PC-3 (cell line): ENCODE measurements at regions not wholly inside any gene's neighbourhood (a gene's known extent, or its start where the extent isn't known, plus 50 kb on each side); places are given as distances from the start of the nearest gene placed in this dataset.

Experiments used
- ATAC-seq: fragments of 200-7000 bp; cut with Tn5 transposase; 2 replicates; pipeline ENCODE4 v1.9.1; 2020; ENCODE audit warnings: mild to moderate bottlenecking, moderate library complexity
- BruUV-seq: library from RNA; stranded (reverse); fragments of 400-500 nt; replicated peaks from 2 replicates; lab custom pipeline; 2021; lab: Mats Ljungman, UMichigan
- CTCF ChIA-PET: fragments of 300-600 bp; sonication (Branson Sonifier 250); formaldehyde crosslinking; loops from one replicate; lab custom pipeline; 2022; ENCODE audit warnings: antibody characterized with exemption; lab: Charles Lee
- POLR2A ChIA-PET: fragments of 300-600 bp; sonication (Branson Sonifier 250); formaldehyde crosslinking; loops from one replicate; lab custom pipeline; 2022; ENCODE audit warnings: antibody characterized with exemption; ENCODE audit not compliant: unreplicated experiment; lab: Charles Lee
- DNase-seq: peaks from one replicate; pipeline ENCODE4 v3.0.0-alpha.2; 2015
- H2AFZ ChIP-seq: fragments of 300-600 bp; sonication (generic); 2 replicates; pipeline ENCODE4 v1.6.0; 2016; ENCODE audit warnings: antibody characterized with exemption, low read length
- H3F3A ChIP-seq: fragments of 300-600 bp; sonication (generic); one replicate; pipeline ENCODE4 v1.6.0; 2017; ENCODE audit warnings: antibody characterized with exemption, low read length, control low read depth, mild to moderate bottlenecking; ENCODE audit not compliant: unreplicated experiment
- H3K27ac ChIP-seq: fragments of 300-600 bp; sonication (generic); 2 replicates; pipeline ENCODE4 v1.5.1; 2016; ENCODE audit warnings: mild to moderate bottlenecking, low read length
- H3K27me3 ChIP-seq: fragments of 300-600 bp; sonication (generic); 2 replicates; pipeline ENCODE4 v1.6.1; 2016; ENCODE audit warnings: low read length, mixed read lengths
- H3K36me3 ChIP-seq: fragments of 300-600 bp; sonication (generic); 2 replicates; pipeline ENCODE4 v1.6.1; 2016; ENCODE audit warnings: low read depth, mixed run types, low read length, mixed read lengths
- H3K4me1 ChIP-seq: fragments of 300-600 bp; sonication (generic); 2 replicates; pipeline ENCODE4 v1.5.1; 2016; ENCODE audit warnings: low read length; ENCODE audit not compliant: insufficient read depth
- H3K4me2 ChIP-seq: fragments of 300-600 bp; sonication (generic); 2 replicates; pipeline ENCODE4 v1.6.0; 2016; ENCODE audit warnings: low read length
- H3K4me3 ChIP-seq: fragments of 300-600 bp; sonication (generic); 2 replicates; pipeline ENCODE4 v1.5.1; 2016; ENCODE audit warnings: mild to moderate bottlenecking, low read length, mixed read lengths
- H3K79me2 ChIP-seq: fragments of 300-600 bp; sonication (generic); 2 replicates; pipeline ENCODE4 v1.6.1; 2017; ENCODE audit warnings: low read length, mixed read lengths
- H3K9ac ChIP-seq: fragments of 300-600 bp; sonication (generic); 2 replicates; pipeline ENCODE4 v1.6.0; 2016; ENCODE audit warnings: mild to moderate bottlenecking, low read length
- H3K9me2 ChIP-seq: fragments of 300-600 bp; sonication (generic); replicated peaks from 2 replicates; pipeline ENCODE4 v1.6.1; 2016; ENCODE audit warnings: mixed run types, low read length, mixed read lengths
- H3K9me3 ChIP-seq: fragments of 300-600 bp; sonication (generic); 2 replicates; pipeline ENCODE4 v1.6.1; 2016; ENCODE audit warnings: low read length, mixed read lengths
- H4K20me1 ChIP-seq: fragments of 300-600 bp; sonication (generic); 2 replicates; pipeline ENCODE4 v1.6.1; 2016; ENCODE audit warnings: low read length, mixed read lengths
- CTCF ChIP-seq: fragments of 300-600 bp; sonication (generic); conservative IDR thresholded peaks from 2 replicates; pipeline ENCODE4 v1.5.1; 2017; ENCODE audit warnings: antibody characterized with exemption, low read depth, mild to moderate bottlenecking, low read length
- EZH2 ChIP-seq: fragments of 300-600 bp; sonication (generic); IDR thresholded peaks from one replicate; pipeline ENCODE4 v1.6.1; 2017; ENCODE audit warnings: antibody characterized with exemption, mild to moderate bottlenecking, low read length; ENCODE audit not compliant: unreplicated experiment
- EZH2phosphoT487 ChIP-seq: fragments of 300-600 bp; sonication (generic); IDR thresholded peaks from 2 replicates; pipeline ENCODE4 v1.6.1; 2018; ENCODE audit warnings: mild to moderate bottlenecking, antibody characterized with exemption, low read length, borderline replicate concordance
- intact Hi-C: fragments of 100-400 bp; cut with micrococcal nuclease; formaldehyde crosslinking; loops from 2 replicates; pipeline ENCODE4 v1.9.0; 2023

DNA sequence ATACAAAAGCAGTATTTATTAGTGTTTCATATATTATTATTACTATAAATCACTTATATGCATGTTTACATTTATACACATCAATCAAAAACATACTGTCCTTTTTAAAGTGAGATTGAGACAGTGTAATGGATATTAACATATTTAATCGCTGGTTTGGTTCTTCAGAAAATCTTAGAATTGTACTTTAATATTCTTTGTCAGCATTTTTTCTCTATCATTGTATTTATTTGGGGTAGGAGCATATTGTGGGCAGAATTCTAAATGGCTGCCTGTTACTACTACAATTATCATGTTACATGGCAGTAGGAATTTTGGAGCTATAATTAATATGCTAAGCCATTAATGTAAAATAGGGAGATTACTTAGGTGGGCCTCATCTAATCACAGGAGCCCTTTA is 722.6 kb downstream of the TLR4 start:
- ATAC-seq = no peak

GRCh38 chr9:118438810-118439209 is 734.6 kb downstream of the TLR4 start:
- no peaks in the 10 kb centered on the region; the same call in 1 of the 2 replicates for H3K9me3 ChIP-seq
- H3F3A ChIP-seq = no peaks in the 10 kb centered on the region
- no TSS peak for BruUV-seq
- H3K4me1 ChIP-seq = no peaks in the 10 kb centered on the region
- H3K79me2 ChIP-seq = no peaks in the 10 kb centered on the region
- H3K4me3 ChIP-seq = no peak overlapping the region
- POLR2A ChIA-PET = no interaction called here
- no peak overlapping the region for H2AFZ ChIP-seq
- no peaks in the 10 kb centered on the region for H3K27me3 ChIP-seq
- no peaks in the 10 kb centered on the region for H4K20me1 ChIP-seq
- no peak overlapping the region for H3K27ac ChIP-seq
- CTCF ChIA-PET = no interaction called here
- ATAC-seq = no peak
- H3K4me2 ChIP-seq = no peak overlapping the region
- no peak overlapping the region for H3K9ac ChIP-seq
- TF ChIP-seq EZH2 = no peak
- no peak for TF ChIP-seq EZH2phosphoT487
- no peak for TF ChIP-seq CTCF
- DNase-seq = no peak
- H3K36me3 ChIP-seq = no peaks in the 10 kb centered on the region
- intact Hi-C loops = no loop called here
- no peaks in the 10 kb centered on the region for H3K9me2 ChIP-seq

More for the DNA sequence above, 722.6 kb downstream of the TLR4 start:
- H3K27me3 ChIP-seq = no peaks in the 10 kb centered on the region
- POLR2A ChIA-PET = no interaction called here
- BruUV-seq = no TSS peak
- H3K4me1 ChIP-seq = no peaks in the 10 kb centered on the region
- H3K9me2 ChIP-seq = no peaks in the 10 kb centered on the region
- no peak for TF ChIP-seq EZH2phosphoT487
- no peak for TF ChIP-seq CTCF
- TF ChIP-seq EZH2 = no peak
- intact Hi-C loops = no loop called here
- H3K27ac ChIP-seq = no peak overlapping the region
- DNase-seq = no peak
- H3K79me2 ChIP-seq = no peaks in the 10 kb centered on the region
- no peaks in the 10 kb centered on the region for H3F3A ChIP-seq
- H4K20me1 ChIP-seq = no peaks in the 10 kb centered on the region
- no peak overlapping the region for H3K4me2 ChIP-seq
- no peak overlapping the region for H3K4me3 ChIP-seq
- no peak overlapping the region for H3K9ac ChIP-seq
- H3K36me3 ChIP-seq = no peaks in the 10 kb centered on the region
- H2AFZ ChIP-seq = no peak overlapping the region
- CTCF ChIA-PET = no interaction called here
- no peaks in the 10 kb centered on the region for H3K9me3 ChIP-seq

- H3K27ac ChIP-seq = no peak overlapping the region
- ATAC-seq = no peak
- H3F3A ChIP-seq = no peaks in the 10 kb centered on the region
- H3K27me3 ChIP-seq = no peaks in the 10 kb centered on the region
- H3K4me1 ChIP-seq = no peaks in the 10 kb centered on the region
- H2AFZ ChIP-seq = no peak overlapping the region
- H4K20me1 ChIP-seq = no peaks in the 10 kb centered on the region
- DNase-seq = no peak
- POLR2A ChIA-PET = no interaction called here
- CTCF ChIA-PET = no interaction called here
- H3K9me2 ChIP-seq = no peaks in the 10 kb centered on the region
- no peak overlapping the region for H3K9ac ChIP-seq
- no peak overlapping the region for H3K4me3 ChIP-seq
- intact Hi-C loops = no loop called here
- no TSS peak for BruUV-seq
- TF ChIP-seq CTCF (no peak), EZH2phosphoT487 (no peak), EZH2 (no peak)
- no peak overlapping the region for H3K4me2 ChIP-seq
- no peaks in the 10 kb centered on the region; the same call in 1 of the 2 replicates for H3K9me3 ChIP-seq
- H3K79me2 ChIP-seq = no peaks in the 10 kb centered on the region
- H3K36me3 ChIP-seq = no peaks in the 10 kb centered on the region
These were observed 735.2 kb downstream of the TLR4 start for GRCh38 chr9:118439441-118439840.
